ENCODE measurements at regions not wholly inside any gene's neighbourhood (a gene's known extent, or its start where the extent isn't known, plus 50 kb on each side); places are given as distances from the start of the nearest gene placed in this dataset.
"Not testable (repeated sequence)": the region's sequence is repeated elsewhere in the genome, so short reads cannot be mapped to it uniquely, and the experiment has no call there.

DNA sequence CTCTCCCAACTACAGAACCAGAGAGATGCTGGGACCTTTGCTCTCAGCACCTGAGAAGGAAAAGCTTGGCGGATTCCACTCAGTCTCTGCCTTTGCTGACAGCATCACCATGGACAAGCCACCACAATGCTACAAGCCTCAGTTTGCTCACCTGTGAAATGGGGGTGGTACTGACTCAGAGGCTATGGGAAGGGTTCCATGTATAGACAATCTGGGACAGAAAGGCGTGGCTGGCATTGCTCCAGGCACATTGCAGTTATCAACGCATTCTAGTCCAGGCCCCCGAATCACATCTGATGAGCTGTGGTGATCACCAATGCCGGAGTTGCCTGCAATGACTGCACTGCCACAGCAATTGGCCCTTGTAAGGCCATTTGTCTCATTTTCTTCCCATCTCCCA is 72.6 kb downstream of the ISX start:
- no peak for DNase-seq

DNA sequence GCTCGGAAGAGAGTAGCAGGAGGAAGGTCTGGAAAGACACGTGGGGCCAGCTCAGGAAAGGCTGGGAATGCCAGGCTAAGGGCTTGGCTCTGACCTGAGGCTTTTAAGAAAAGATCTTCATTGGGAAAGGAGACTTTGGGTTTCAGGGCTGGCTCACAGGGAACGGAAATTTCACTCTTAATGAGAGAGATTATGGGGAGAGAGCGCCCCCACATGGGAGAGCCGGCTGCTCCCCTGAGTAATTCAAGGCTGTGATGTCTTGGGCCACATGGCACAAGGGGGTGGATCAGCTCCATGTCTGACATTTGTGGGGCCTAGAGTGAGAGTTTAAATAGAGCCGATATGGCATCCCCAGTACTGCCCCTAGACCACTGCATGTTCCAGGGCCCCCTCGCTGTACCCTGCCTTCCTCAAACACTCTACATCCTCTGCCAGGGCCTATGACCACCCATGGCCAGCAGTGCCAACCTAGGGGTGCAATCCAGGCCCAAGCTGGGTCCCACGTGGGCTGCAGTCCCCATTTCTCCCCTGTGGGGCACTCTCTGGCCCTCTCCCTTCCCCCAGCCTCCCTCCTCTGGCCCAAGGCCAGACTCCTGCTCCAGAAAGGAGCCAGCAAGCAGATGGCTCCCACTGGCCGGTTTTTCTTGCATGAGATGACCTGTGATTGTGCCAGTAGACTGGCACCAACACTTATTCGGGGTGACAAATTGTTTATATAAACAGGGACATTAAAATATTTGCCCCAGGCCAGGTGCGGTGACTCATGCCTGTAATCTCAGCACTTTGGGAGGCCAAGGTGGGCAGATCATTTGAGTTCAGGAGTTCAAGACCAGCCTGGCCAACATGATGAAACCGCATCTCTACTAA is 75.2 kb downstream of the ISX start:
- DNase-seq = no peak

DNA sequence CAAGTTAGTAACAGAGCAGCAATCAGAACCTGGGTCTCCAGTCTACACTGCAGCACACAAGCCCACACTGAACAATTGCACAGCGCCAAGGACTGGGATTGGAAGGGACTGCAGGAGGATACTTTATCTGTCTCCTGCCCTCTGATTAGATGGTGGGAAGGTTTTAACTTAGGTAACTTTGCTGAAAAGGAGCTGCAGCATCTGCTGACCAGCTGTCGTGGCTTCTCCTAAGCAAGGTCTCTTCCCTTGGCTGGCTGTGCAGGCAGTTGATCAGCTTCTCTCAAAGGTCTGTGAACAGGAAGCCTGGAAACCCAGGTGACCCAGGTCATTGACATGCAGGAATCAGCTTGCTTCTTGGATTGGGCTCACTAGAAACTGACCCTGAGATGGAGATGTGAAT is 82.4 kb downstream of the ISX start:
- DNase-seq = no peak

DNA sequence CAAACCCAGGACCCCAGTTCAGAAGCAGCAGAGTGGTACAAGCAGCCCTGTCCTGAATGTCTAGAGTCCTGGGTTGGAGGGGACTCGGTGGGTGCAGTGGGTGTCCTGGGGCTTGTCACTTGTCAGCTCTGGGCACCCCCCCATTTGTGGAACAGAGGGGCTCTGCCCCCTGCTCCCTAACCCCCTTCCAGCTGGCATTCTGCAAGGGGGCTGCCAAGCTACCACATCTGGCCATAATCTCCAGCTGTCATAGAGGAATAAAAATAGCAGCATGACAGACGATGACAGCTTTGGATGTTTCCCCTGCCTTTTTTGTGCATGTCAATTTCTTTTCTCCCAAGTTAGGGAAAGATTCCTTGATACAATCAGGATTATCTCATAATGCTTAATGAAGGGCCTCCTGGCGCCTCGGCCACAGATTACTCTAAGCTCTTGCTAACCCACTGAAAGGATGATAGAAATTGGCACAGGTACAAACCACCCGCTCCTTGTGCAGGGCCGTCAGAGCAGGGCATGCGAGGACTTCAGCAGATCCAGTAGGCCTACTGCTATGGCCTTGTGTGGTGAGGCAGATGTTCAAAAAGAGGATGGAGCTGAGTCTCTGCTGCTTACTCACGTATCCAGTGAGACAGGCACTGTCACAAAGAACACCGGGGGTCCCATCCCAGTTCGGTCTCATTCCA is 83.0 kb downstream of the ISX start:
- no peak for DNase-seq

DNA sequence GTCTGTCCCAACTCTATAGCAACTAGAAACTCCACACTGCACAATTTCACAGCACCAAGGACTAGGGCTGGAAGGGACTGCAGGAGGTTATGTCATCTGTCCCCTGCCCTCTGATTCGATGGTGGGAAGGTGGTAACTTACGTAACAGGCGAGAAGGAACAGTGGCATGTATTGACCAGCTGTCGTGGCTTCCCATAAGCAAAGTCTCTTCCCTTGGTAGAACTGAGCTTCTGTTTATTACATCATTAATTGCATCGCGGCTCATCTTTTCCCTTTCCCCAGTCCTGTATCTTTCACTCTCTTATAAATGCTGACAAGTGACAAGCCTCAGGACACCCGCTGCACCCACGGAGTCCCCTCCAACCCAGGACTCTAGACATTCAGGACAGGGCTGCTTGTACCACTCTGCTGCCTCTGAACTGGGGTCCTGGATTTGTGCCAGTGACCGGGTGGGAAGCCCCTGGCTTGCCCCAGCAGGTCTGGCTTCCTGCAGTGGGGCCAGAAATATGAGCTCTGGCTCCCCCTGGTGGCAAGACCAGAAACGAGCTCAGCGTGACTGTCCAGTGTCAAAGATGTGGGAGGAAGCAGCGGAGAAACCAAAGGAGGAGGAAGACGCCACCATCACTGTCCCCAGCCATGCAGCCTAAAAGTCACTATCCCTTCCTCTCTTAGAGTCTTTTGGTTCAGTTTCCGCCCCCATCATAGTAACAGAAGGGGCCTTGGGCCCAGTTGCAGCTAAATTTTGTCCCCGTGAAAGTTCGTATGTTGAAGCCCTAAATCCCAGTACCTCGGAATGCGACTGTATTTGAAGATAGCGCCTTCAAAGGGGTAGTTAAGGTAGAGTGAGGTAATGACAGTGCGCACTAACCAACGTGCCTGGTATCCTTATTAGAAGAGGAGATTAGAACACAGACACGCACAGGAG is 84.5 kb downstream of the ISX start:
- peak in 49 of 58 donors; percentile 0 to 66 (median 31) for DNase-seq

DNA sequence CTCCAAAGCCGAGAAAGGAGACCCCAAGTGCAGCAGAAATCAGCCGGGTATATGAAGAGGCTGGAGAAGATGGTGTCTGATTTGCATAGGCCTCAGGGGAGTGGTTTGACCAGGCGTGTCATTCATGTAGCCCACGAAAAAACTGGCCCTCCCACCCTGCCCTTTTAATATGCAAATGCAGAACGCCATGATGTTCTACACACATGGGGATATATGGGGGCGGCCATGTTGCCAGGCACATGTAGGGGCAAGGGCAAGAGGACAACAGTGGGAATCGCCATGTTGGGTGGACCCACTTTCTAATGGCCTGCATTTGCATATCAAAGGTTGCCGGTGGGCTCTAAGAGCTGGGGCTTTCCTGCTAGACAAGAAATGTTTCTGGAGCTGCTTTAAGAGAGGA is 86.4 kb downstream of the ISX start:
- DNase-seq = no peak

DNA sequence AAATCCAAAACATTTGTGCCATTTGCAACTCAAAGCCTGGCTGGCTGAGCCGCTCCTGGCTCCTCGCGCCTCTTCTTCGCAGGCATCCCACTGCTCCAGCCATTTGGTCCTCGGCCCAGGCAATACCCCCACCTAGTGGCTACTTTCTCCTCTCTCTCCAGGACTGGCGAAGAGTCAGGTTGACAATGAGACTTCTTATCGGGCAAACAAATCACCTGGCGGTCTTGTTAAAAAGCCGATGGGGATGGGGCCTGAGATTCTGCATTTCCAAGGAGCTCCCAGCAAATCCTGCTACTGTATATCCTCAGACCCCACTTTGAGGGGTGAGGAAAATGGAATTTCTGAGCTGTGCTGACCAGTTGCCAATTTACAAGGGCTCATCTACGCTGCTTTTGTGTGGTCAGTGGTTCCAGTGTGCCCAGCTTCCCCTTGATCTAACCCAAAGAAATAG is 89.0 kb downstream of the ISX start:
- peak in 28 of 58 donors; percentile 2 to 55 (median 14) for DNase-seq

DNA sequence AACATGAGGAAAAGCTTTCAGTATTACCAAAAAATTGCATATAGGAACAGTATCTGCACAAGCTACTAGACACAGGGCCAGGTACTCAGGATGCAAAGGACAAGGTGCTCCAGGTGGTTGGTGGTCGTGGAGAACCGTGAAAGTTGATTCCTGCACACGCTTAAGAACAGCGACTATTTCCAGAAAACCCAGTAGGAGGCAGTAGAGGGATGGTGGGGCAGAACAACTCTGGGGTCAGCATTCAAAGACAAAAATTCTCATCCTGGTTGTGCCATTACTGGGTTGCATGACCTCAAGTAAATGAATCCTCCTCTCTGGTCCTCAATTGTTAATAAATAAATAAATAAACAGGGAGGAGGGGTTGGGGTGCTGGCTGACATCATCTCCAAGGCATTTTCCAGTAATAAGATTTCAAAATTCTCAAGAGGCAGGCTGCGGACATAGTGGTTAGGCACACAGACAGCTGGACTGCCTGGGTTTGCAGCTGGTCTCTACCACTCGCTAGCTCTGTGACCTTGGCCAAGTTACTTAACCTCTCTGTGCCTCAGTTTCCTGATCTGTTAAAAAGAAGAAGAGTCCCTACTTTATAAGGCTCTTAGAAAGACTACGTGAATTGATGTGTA is 89.6 kb downstream of the ISX start:
- DNase-seq = no peak

DNA sequence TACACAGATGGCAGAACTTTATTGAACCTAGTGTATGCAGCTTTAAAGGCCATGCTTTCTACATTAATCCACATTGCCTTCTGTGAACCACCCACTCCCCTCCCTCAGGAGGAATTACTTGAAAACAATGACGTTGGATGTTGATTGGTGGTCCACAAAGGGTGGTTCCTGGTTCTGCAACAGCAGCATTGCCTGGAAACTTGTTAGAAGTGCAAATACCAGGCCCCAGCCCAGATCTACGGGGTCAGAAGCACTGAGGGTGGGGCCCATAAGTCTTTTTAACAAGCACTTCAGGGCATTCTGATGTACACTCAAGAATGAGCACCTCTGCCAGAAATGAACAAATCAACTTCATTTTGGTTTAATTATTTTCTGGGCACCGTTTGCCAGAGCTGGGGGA is 91.0 kb downstream of the ISX start:
- DNase-seq = no peak

DNA sequence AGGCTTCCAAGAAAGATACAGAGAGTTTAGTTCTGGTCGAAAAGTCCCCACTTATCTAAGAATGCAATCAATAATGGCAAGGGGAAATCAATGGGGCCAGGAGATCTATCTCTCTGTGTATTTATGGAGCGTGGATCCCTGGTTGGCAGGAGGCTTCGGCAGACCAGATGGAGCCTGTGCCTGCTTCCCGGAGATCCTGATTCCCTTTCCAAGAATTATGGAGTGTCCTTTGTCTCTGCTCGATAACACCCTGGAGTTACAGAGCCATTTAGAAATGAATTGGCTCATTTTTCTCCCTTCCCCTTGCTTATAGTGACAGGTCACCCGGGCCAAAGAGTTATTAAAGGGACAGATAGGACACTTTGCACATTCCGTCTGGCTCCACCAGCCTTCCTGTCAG is 92.4 kb downstream of the ISX start:
- DNase-seq = peak in 1 of 58 donors; percentile 17

DNA sequence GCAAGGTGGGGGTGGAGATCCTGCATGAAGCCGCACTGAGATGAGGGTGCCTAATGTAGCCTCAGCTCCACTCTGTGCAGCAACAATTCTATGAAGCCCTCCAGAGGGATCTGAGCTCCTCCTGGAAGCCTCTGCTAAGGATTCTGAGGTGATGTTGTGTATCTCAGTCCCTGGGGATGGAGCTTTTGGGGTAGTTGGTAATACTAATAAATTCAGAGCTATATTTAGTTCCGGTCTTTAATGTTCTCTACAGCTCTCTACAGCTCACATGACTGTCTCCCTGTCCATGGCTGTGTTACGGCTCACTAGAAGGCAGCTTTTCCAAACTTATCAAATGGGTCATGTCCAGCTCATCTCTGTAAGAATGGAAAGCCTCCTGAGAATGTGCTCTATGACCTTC is 93.4 kb downstream of the ISX start:
- DNase-seq = no peak

DNA sequence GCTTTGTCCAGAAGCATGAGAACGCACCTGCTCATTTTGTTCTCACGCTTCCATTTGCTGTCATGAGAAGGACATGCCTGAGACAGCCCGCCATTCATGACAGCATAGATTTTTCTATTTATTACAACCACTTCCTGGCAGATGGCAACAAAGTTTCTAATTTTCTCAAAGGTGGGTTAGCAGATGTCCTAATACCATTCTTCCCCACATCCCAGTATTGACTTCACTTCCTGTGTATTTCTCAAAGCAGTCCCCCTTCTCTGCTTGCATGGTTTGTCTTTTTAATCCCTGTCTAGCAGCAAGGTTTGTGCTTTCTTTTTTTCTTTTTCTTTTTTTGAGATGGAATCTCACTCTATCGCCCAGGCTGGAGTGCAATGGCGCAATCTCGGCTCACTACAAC is 94.3 kb downstream of the ISX start:
- DNase-seq = no peak

DNA sequence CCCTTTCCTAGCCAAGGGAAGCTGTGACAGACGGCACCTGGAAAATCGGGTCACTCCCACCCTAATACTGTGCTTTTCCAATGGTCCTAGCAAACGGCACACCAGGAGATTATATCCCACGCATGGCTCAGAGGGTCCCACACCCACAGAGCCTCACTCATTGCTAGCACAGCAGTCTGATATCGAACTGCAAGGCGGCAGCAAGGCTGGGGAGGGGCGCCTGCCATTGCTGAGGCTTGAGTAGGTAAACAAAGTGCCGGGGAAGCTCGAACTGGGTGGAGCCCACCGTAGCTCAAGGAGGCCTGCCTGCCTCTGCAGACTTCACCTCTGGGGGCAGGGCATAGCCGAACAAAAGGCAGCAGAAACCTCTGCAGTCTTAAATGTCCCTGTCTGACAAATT is 91.4 kb upstream of the HMGXB4 start:
- not testable (repeated sequence) for DNase-seq

DNA sequence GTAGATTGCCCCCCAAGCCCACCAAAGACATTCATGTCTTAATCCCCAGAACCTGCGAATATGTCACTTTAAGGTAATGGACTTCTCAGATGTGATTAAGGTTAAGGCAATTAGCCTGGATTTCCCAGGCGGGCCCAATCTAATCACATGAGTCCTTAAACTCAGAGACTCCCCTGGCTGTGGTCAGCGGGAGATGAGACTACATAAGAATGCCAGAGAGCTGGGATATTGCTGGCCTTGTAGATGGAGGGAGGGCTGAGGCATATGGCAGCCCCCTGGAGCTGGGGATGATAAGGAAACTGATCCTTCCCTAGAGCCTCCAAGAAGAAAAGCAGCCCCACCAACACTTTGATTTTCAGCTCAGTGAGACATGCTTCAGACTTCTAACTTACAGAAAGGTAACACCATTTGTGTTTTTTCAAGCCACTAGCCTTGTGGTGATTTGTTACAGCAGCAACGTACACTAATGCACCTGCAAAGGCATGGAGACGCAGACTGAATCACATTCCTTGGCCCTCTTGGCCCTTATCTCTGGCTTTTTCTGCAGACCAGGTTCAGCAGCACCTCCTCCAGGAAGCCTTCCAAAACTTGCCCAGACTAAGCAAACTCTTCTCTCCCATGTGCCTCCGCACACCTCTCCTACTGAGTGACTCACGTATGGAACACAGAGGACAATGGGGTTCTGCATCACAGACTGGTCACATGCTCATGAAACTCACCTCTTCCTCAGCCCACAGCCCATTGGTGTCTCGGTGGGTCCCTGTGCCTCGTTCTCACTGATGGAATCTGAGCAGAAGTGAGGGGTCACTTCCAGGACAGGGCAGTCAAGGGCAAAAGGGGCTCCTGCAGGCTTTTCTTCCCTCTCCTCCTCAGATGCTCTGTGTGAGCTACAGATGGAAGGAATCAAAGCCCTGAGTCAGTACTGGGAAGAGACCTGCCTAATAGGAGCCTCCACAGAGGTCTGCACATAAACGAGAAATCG is 86.3 kb upstream of the HMGXB4 start:
- no peak for DNase-seq

DNA sequence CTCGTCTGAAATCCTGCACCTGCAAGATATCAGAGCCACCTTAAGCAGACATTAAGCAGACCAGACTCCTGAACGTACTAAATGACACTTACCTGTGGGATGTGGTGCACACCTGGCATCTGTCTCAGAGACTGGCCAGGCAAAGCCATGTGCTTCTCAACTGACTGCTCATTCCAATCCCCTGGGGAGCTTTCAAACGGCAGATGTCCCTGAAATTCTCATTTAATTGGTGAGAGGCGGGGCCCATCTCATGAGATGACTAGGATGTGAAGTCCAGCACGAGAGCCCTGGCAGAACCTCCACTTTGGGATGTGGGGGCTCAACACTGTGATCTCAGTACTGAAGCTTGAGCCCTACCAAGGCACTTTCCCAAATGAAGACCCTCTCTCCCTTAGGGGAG is 84.9 kb upstream of the HMGXB4 start:
- no peak for DNase-seq

DNA sequence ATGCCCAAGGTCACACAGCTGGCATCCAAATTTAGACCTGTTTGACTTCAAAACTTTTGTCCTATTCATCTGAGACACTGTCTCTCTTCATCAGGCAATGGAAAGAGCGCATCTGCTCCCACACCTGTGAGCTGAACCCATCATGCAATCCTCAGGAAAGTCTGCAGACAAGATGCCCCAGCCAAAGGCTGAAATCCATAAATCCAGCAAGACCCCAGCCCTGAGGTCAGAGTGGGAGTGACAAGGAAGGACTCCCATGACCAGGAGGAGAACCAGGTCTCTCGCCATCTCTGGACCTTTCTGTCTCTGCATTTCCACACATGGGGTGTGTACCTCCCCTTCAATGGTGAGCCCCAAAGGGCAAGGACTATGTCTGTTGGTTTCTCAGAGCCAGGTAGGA is 83.6 kb upstream of the HMGXB4 start:
- no peak for DNase-seq

DNA sequence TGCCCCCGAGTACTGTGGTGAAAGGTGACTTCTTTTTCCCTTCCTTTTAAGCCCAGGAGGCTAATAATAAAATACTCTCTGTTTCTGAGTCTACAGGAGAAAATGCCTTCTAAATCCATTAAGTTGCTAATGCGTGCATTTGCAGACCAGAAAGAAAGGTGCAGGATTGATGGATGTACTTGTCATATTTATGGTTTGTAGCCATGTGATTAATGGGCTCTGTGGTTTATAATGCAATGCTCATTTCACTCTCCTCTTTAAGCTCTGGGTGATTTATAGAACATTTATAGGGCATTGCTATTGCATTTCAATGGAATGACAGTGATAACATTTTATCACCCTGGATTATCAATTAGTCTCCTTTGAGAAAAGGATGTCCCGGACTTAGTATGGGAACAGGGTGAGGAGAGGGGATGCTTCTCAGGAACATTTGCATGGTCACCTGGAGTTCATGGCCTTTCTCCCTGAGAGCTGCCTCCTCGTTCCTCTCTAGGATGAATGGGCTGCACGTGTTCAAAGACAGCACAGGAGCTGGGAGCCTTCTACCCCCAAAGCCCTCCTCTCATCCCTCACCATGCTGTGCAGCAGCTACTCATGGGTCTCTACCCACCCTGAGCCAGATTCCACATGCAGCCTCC is 82.8 kb upstream of the HMGXB4 start:
- no peak for DNase-seq

DNA sequence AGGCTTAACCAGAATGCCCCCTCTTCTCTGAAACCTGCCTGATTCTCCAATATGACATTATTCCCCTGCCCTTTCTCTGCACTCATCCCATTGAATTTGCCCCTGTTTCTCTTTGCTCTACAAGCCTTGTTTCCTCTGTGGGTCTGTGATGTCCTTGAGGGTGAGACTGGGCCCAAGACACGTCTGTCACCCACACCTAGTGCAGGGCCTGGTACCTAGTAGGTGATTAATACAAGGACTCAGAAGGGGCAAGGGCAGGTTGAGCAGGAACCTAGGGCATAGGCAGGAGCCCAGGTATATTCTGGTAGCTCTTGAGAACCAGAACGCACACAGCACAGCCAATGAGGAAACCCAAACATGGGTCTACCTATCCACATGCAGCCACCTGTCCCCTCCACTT is 81.9 kb upstream of the HMGXB4 start:
- DNase-seq = no peak

DNA sequence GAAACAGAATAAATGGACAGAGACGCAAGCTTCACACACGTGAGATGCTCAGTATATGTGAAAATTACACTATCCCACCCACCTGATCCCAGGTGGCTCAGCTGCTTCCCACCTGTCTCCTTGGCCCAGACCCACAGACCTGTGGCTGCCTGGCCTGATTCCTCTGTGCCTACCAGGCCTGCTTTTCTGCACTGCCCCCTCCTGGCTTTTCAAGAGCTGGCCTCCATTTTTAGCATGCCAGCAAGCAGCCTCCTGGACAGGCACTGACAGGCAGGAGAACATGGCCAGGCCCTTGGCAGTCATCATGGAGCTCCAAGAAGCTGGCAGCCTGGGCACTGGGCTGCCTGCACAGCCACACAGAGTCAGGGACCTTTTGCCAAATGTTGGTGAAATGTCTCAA is 79.5 kb upstream of the HMGXB4 start:
- no peak for DNase-seq

DNA sequence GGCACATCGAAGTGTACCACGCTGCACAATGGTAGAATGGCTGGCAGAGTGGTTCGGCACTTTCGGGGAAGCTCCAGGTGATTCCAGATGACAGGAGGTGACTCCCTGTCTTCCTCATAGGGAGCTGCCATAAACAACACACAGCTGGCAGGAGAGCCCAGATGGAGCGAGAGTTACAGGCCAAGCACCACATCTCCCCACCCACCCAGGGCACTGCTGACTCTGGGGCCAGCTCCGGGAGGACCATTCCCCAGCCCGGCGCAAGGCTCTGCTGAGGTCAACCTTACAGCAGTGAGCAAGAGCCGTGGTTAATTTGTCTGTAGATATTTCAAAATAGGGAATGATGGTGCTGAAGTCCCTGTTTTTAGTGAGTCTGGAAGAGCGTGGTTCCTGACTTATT is 78.8 kb upstream of the HMGXB4 start:
- DNase-seq = no peak

All from anterior cingulate cortex (tissue), 58 donors.